ENCODE measurements at regions not wholly inside any gene's neighbourhood (a gene's known extent, or its start where the extent isn't known, plus 50 kb on each side); places are given as distances from the start of the nearest gene placed in this dataset.

DNA sequence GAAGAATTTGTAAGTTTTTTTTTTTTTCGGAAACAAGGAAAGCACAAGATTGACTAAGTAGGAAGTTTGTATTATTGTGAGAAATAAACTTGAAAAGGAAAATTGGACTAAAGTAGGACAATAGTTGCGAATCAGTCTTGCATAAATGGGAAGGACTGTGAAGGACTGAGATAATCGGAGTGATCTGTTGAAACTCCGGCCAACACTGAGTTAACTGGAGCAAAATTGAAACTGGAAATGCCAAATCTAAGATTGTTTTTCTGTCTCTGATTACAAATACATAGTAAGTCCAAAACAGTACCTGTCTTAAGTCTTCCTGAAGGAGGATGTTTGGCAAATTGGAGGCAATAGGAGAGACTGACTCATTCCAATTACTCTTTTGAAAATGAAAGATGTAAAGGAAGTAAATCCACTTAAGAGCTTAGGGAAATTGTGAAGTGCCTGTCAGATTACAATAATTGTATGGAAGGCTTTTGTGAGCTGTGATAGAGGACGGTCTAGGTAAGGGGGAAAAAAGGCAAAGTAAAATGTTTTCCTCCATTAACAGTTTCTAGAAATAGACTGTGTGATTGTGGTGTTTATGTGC, 204.9 kb upstream of the CYRIA start:
- Mint-ChIP-seq H3K27ac (no peak overlapping the region), H3K36me3 (ENCODE audit: low read depth) (no peaks in the 10 kb centered on the region), H3K4me3 (no peak overlapping the region), H3K27me3 (ENCODE audit: low read depth) (no peaks in the 10 kb centered on the region), H3K9me3 (no peaks in the 10 kb centered on the region), H3K4me1 (ENCODE audit: low read depth) (no peaks in the 10 kb centered on the region)
- no peak for DNase-seq (ENCODE audit: low spot score)

DNA sequence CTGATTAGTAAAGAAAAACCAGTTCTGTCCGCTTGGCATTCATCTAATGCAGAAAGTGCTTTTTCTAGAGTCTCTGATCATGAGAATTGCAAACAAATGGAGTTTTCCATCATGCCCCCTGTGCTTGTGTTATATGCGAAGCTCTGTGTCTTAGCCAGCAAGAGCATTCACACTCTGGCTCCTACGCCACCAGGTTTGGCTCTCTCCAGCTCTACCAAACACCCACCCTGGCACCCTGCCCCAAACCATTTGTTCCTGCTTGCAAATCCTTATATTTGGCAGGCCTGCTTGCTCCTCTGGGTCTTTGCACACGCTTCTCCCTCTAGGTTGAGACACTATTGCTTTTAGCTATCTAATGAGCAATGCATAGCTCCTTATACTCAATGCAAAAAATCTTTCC, 204.1 kb upstream of the CYRIA start:
- no peak overlapping the region for H3K4me3 Mint-ChIP-seq
- no peaks in the 10 kb centered on the region for H3K27me3 Mint-ChIP-seq (ENCODE audit: low read depth)
- H3K36me3 Mint-ChIP-seq (ENCODE audit: low read depth) = no peaks in the 10 kb centered on the region
- H3K9me3 Mint-ChIP-seq = no peaks in the 10 kb centered on the region
- no peak for DNase-seq (ENCODE audit: low spot score)
- H3K4me1 Mint-ChIP-seq (ENCODE audit: low read depth) = no peaks in the 10 kb centered on the region
- no peak overlapping the region for H3K27ac Mint-ChIP-seq

DNA sequence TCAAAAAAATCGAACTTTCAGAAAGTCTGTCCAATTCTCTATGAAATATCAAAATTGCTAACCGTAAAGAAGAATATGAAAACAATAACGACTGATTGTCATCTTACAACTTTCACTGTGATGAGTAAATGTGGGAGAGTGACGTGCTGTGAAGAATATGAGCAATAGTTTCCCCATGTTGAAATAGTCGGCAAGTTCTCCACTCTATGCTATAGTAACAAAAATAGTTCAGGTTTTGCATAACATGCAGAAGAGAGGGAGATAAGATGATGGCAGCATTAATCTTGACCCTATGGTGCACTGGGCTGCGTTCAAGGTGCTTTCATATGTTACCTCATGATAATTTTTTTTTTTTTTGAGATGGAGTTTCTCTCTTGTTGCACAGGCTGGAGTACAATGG, 196.8 kb upstream of the CYRIA start:
- Mint-ChIP-seq H3K4me3 (no peak overlapping the region), H3K9me3 (peaks cover 3% of the 10 kb centered on the region), H3K27me3 (ENCODE audit: low read depth) (no peaks in the 10 kb centered on the region), H3K27ac (no peak overlapping the region), H3K36me3 (ENCODE audit: low read depth) (no peaks in the 10 kb centered on the region), H3K4me1 (ENCODE audit: low read depth) (no peaks in the 10 kb centered on the region)
- no peak for DNase-seq (ENCODE audit: low spot score)

DNA sequence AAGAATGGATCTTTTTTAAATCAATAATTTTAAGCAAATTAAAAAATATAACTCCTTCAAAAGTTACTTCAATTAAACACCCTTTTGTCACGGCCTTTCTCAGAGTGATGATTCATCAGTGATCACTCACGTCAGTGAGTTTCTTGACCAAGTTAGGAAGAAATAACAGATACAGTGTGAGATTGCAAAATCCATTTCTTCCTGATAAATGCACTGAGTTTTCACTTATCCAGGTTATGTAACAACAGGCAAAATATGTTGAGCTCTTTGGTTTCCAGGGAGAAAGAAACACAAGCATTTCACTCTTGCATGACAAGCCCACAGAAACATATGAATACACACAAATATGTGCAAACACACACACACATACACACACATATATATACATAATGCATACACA, 195.9 kb upstream of the CYRIA start:
- Mint-ChIP-seq H3K4me3 (no peak overlapping the region), H3K36me3 (ENCODE audit: low read depth) (no peaks in the 10 kb centered on the region), H3K4me1 (ENCODE audit: low read depth) (no peaks in the 10 kb centered on the region), H3K27me3 (ENCODE audit: low read depth) (no peaks in the 10 kb centered on the region), H3K27ac (no peak overlapping the region), H3K9me3 (peaks cover 3% of the 10 kb centered on the region)
- DNase-seq (ENCODE audit: low spot score) = no peak

DNA sequence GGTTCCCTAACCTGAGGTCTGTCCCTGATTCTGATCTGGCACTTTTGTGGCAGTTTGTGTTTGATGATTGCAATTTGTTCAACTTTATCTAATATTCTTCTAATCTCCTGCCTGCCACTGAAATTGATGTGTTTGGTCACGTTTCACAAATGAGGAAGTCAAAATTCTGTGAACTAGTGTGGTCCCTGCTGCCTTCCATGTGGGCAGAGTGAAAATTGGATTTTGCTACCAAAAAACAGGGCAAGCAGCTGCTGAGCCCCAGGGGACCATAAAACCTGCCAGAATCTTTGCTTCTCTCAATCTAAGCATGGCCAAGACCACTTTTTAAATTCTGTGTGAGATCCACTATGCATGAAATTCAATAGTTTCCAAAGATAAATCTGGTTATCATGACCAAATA, 195.5 kb upstream of the CYRIA start:
- Mint-ChIP-seq H3K4me1 (ENCODE audit: low read depth) (no peaks in the 10 kb centered on the region), H3K9me3 (peaks cover 3% of the 10 kb centered on the region), H3K27me3 (ENCODE audit: low read depth) (no peaks in the 10 kb centered on the region), H3K27ac (no peak overlapping the region), H3K36me3 (ENCODE audit: low read depth) (no peaks in the 10 kb centered on the region), H3K4me3 (no peak overlapping the region)
- no peak for DNase-seq (ENCODE audit: low spot score)

DNA sequence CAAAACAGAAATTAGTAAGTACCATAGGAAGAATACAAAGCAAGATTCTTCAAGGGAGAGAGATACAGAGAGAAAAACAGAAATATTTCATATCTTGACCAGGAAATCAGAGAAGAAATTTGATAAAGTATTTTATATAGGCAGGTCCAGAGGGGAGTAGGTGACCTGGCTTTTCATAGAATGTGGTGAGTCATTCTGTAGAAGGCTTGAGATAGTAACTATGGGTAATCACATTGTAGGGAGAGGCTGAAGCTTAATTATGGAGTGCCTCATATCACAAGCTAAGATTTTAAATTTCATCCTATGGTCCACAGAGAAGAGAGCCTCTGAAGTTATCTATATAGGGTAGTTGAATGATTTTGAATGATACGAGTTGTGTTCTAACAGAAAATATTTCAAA, 195.0 kb upstream of the CYRIA start:
- Mint-ChIP-seq H3K9me3 (peaks cover 3% of the 10 kb centered on the region), H3K4me3 (no peak overlapping the region), H3K4me1 (ENCODE audit: low read depth) (no peaks in the 10 kb centered on the region), H3K27ac (no peak overlapping the region), H3K36me3 (ENCODE audit: low read depth) (no peaks in the 10 kb centered on the region), H3K27me3 (ENCODE audit: low read depth) (no peaks in the 10 kb centered on the region)
- DNase-seq (ENCODE audit: low spot score) = no peak

DNA sequence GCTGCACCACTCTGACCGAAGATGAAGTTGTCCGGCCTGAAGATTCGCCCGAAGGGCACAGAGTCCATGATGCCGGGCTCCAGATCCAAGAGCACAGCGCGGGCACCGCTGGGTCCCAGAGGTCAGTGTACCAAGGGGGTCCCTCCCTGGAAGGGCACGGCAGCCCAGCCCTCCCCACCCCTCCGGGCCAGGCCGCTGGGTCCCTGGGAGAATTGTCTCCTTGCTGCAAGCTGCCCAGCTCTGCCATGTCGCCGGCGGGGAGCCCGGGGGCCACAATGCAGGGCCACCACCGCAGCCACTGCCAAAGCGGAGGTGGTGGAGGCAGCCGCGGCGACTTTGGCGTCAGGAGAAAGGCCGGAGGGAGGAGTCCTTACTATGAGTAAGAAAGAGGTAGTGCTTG, 189.5 kb upstream of the CYRIA start:
- Mint-ChIP-seq H3K27ac (no peak overlapping the region), H3K4me3 (no peak overlapping the region), H3K4me1 (ENCODE audit: low read depth) (no peaks in the 10 kb centered on the region), H3K36me3 (ENCODE audit: low read depth) (no peaks in the 10 kb centered on the region), H3K27me3 (ENCODE audit: low read depth) (no peaks in the 10 kb centered on the region), H3K9me3 (peaks cover 3% of the 10 kb centered on the region)
- DNase-seq (ENCODE audit: low spot score) = no peak

DNA sequence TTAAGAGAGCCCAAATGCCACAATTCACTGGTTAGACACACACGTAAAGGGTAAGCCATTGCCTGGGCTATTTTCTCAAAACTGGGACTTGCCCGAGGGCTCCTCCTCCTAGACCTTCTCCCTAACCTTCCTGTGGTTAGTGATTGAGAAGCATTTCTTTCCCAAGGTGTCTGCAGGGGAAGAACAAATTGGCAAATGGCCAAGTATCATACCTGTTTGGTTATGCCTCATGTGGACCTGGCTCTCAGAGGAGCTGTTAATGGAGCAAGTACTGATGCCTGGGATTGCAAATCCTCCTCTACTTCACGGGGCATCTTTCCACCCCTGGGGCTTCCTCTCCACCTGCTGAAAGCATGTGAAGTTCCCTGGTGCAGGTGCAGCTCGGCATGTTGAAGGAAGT, 187.5 kb upstream of the CYRIA start:
- Mint-ChIP-seq H3K27ac (no peak overlapping the region), H3K4me1 (ENCODE audit: low read depth) (no peaks in the 10 kb centered on the region), H3K36me3 (ENCODE audit: low read depth) (no peaks in the 10 kb centered on the region), H3K4me3 (no peak overlapping the region), H3K9me3 (no peaks in the 10 kb centered on the region), H3K27me3 (ENCODE audit: low read depth) (no peaks in the 10 kb centered on the region)
- no peak for DNase-seq (ENCODE audit: low spot score)

DNA sequence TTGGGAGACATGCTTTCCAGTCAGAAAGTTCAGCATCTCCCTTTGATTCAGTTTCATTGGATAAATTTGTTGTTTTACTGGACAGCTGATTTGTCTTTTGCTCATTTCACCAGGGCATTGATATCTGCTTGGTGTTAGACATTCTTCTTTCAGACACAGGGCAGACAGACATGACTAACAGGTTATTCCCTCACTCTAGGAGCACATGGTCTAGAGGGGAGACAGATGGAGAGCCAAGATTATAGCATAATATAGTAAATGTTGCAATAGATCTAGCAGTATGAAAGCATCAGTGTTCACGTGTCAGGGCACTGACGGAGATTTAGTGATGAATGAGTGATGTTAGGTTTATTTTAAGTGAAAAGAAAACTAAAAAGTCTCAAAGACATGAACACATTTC, 187.0 kb upstream of the CYRIA start:
- no peaks in the 10 kb centered on the region for H3K4me1 Mint-ChIP-seq (ENCODE audit: low read depth)

DNA sequence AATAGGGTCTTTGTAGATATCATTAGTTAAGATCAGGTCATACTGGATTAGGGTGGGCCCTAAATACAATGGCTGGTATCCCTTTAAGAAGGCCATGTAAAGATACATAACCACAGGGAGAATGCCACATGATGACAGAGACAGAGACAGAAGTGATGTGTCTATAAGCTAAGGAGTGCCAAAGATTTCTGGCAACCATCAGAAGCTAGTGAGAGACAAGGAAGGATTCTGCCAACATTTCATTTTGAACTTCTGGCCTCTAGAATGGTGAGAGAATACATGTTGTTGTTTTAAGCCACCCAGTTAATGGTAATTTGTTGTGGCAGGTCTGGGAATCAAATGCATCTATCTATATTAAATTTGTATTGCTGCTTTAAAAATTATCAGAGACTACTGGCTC, 185.5 kb upstream of the CYRIA start:
- no peak overlapping the region for H3K27ac Mint-ChIP-seq

More for the DNA sequence above, 187.0 kb upstream of the CYRIA start:
- Mint-ChIP-seq H3K27ac (no peak overlapping the region), H3K36me3 (ENCODE audit: low read depth) (no peaks in the 10 kb centered on the region), H3K9me3 (no peaks in the 10 kb centered on the region), H3K27me3 (ENCODE audit: low read depth) (no peaks in the 10 kb centered on the region), H3K4me3 (no peak overlapping the region)
- no peak for DNase-seq (ENCODE audit: low spot score)

DNA sequence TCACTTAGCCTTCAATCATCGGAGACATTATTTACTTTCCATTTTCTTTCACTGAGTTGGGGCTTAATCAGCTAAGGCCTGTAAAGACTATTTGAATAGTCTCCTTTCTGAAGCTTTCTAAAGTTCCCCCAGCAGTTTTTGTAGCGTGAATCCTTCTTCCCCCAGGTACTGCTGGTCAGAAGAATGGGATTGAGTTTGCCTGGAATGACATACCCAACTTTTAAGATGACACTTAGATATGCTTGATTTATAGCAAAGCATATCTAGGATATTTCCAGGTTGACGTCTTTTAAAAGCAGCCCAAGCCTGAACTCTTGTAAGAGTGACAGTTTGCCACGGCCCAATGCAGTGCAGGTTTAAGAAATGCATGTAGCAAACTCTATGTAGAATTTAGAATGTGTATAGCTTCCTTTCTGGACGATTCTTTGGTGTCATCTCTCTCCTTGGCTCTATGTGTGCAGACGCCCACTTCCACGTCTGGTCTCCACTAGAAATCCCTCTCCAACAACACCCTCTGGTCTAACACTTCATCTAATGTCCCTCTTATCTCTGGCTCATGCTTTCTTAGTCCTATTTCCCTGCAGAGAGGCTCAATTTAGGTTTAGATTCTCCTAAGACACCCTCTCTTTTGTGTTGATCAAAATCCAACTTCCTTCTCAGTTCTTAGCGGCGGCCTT, 175.0 kb upstream of the CYRIA start:
- DNase-seq (ENCODE audit: low spot score) = no peak
- H3K27me3 Mint-ChIP-seq (ENCODE audit: low read depth) = no peaks in the 10 kb centered on the region
- H3K9me3 Mint-ChIP-seq = no peaks in the 10 kb centered on the region
- H3K4me1 Mint-ChIP-seq (ENCODE audit: low read depth) = no peaks in the 10 kb centered on the region
- H3K36me3 Mint-ChIP-seq (ENCODE audit: low read depth) = no peaks in the 10 kb centered on the region
- no peak overlapping the region for H3K4me3 Mint-ChIP-seq
- no peak overlapping the region for H3K27ac Mint-ChIP-seq

More for the DNA sequence above, 185.5 kb upstream of the CYRIA start:
- DNase-seq (ENCODE audit: low spot score) = no peak
- Mint-ChIP-seq H3K27me3 (ENCODE audit: low read depth) (no peaks in the 10 kb centered on the region), H3K4me3 (no peak overlapping the region), H3K4me1 (ENCODE audit: low read depth) (no peaks in the 10 kb centered on the region), H3K36me3 (ENCODE audit: low read depth) (no peaks in the 10 kb centered on the region), H3K9me3 (no peaks in the 10 kb centered on the region)

DNA sequence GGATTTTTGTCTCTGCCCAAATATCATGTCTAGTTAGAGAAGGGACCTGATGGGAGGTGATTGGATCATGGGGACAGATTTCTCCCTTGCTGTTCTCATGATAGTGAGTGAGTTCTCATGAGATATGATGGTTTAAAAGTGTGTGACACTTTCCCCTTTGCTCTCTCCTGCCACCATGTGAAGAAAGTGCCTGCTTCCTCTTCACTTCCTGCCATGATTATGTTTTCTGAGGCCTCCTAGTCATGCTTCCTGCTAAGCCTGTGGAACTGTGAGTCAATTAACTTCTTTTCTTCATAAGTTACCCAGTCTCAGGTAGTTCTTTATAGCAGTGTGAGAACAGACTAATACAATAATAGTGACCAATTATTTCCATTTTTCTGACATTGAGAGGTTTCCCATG, 167.3 kb upstream of the CYRIA start:
- Mint-ChIP-seq H3K36me3 (ENCODE audit: low read depth) (no peaks in the 10 kb centered on the region), H3K9me3 (no peaks in the 10 kb centered on the region), H3K4me3 (no peak overlapping the region), H3K4me1 (ENCODE audit: low read depth) (no peaks in the 10 kb centered on the region), H3K27ac (no peak overlapping the region), H3K27me3 (ENCODE audit: low read depth) (no peaks in the 10 kb centered on the region)
- DNase-seq (ENCODE audit: low spot score) = no peak

DNA sequence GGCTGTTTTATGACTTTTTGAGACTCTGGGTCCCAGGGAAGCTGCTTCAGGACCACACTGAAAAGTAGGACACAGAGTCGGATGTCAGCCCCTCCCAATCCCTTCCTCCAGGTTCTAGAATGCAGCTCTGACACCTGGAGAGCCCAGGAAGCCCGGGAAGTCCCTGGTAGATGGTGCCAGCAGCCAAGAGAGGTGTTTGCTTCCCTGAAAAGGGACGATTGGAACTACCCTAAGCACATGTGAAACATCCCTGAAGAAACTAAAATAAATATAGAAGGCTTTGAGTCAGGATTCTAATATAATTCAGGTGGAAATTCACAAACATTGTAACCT, 163.2 kb upstream of the CYRIA start:
- DNase-seq (ENCODE audit: low spot score) = no peak
- Mint-ChIP-seq H3K27me3 (ENCODE audit: low read depth) (peaks cover 2% of the 10 kb centered on the region), H3K4me1 (ENCODE audit: low read depth) (no peaks in the 10 kb centered on the region), H3K9me3 (no peaks in the 10 kb centered on the region), H3K36me3 (ENCODE audit: low read depth) (no peaks in the 10 kb centered on the region), H3K27ac (no peak overlapping the region), H3K4me3 (no peak overlapping the region)

DNA sequence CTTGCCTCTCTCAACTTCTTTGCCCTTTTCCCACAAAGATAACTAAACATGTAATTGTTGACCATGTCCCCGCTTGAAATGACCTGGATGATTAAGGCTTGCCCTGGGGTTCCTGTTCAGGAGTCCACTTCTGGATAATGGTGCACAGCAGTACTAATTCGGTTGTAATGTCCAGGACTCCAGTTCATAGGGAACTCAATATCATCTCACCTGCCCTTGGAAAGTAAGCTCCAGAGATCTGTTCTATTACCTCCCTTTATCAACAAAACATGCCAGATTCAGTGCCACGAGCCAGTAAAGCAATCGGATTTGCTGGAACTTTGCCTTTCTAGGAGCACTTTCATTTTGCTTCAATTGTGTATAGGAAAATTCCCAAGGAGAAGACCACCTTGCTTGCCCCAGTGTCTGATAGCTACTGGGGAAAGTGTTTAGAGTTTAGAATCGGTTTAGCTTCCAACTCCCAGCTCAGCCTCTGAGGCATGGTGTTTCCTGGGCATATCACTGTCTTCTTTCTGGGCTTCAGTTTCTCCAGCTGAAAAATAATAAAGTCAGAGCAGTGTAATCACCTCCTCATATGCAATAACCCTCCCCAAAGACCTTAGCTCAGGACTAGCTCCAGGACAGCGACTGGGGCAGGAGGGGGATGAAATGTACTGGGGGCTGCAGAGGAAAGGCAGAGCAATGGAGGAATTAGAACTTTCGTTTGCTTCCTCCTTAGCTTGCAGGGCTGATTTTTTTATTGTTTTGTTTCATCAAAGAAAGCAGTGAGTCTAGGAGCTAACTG, 162.6 kb upstream of the CYRIA start:
- H3K27ac Mint-ChIP-seq = no peak overlapping the region
- H3K4me1 Mint-ChIP-seq (ENCODE audit: low read depth) = no peaks in the 10 kb centered on the region
- H3K27me3 Mint-ChIP-seq (ENCODE audit: low read depth) = peaks cover 2% of the 10 kb centered on the region
- no peaks in the 10 kb centered on the region for H3K36me3 Mint-ChIP-seq (ENCODE audit: low read depth)
- no peaks in the 10 kb centered on the region for H3K9me3 Mint-ChIP-seq
- DNase-seq (ENCODE audit: low spot score) = no peak
- no peak overlapping the region for H3K4me3 Mint-ChIP-seq
